Neural crest cell (in vitro differentiated cells): ENCODE measurements at regions not wholly inside any gene's neighbourhood (a gene's known extent, or its start where the extent isn't known, plus 50 kb on each side); places are given as distances from the start of the nearest gene placed in this dataset.
"Not testable (repeated sequence)": the region's sequence is repeated elsewhere in the genome, so short reads cannot be mapped to it uniquely, and the experiment has no call there.

ENCODE experiments used
- DNase-seq: peaks from one replicate; pipeline ENCODE4 v3.0.0; 2021; ENCODE audit warnings: low read depth, mixed read lengths, low spot score
- H3K27ac Mint-ChIP-seq: one replicate; pipeline ENCODE4 v1.8.0; 2021; ENCODE audit warnings: mild to moderate bottlenecking, mixed read lengths; ENCODE audit not compliant: unreplicated experiment
- H3K27me3 Mint-ChIP-seq: 2 replicates; pipeline ENCODE4 v1.8.0; 2021; ENCODE audit warnings: low read depth, mild to moderate bottlenecking, mixed read lengths
- H3K36me3 Mint-ChIP-seq: 2 replicates; pipeline ENCODE4 v1.8.0; 2021; ENCODE audit warnings: low read depth, mild to moderate bottlenecking, mixed read lengths
- H3K4me1 Mint-ChIP-seq: 2 replicates; pipeline ENCODE4 v1.8.0; 2021; ENCODE audit warnings: mixed read lengths
- H3K4me3 Mint-ChIP-seq: one replicate; pipeline ENCODE4 v1.8.0; 2021; ENCODE audit warnings: mild to moderate bottlenecking, mixed read lengths
- H3K9me3 Mint-ChIP-seq: 2 replicates; pipeline ENCODE4 v1.8.0; 2021; ENCODE audit warnings: mixed read lengths
- CTCF ChIP-seq: fragments of 200-600 bp; sonication (generic); conservative IDR thresholded peaks from 2 replicates; pipeline ENCODE4 v1.5.0; 2021; ENCODE audit warnings: antibody characterized with exemption, mild to moderate bottlenecking

- H3K9me3 Mint-ChIP-seq: peaks cover 7% of the 10 kb centered on the region
- H3K27ac Mint-ChIP-seq: no peak overlapping the region
- TF ChIP-seq CTCF: no peak
- no peaks in the 10 kb centered on the region for H3K27me3 Mint-ChIP-seq
- no peak for DNase-seq
- H3K36me3 Mint-ChIP-seq: no peaks in the 10 kb centered on the region
- no peak overlapping the region for H3K4me3 Mint-ChIP-seq
- no peaks in the 10 kb centered on the region for H3K4me1 Mint-ChIP-seq
Observed at GRCh38 chr5:106014262-106014661, 1656.5 kb downstream of the EFNA5 start.

- DNase-seq: no peak
- H3K27ac Mint-ChIP-seq: no peak overlapping the region
- H3K4me3 Mint-ChIP-seq: no peak overlapping the region
- H3K9me3 Mint-ChIP-seq: peaks cover 9% of the 10 kb centered on the region
- no peaks in the 10 kb centered on the region for H3K36me3 Mint-ChIP-seq
- no peak for TF ChIP-seq CTCF
- H3K4me1 Mint-ChIP-seq: no peaks in the 10 kb centered on the region
- H3K27me3 Mint-ChIP-seq: no peaks in the 10 kb centered on the region
Observed at GRCh38 chr5:106006242-106006641, 1664.5 kb downstream of the EFNA5 start.

- H3K9me3 Mint-ChIP-seq: peaks cover 14% of the 10 kb centered on the region
- not testable (repeated sequence) for H3K4me3 Mint-ChIP-seq, H3K27me3 Mint-ChIP-seq, H3K4me1 Mint-ChIP-seq, DNase-seq, H3K27ac Mint-ChIP-seq, H3K36me3 Mint-ChIP-seq
Observed at GRCh38 chr5:105998991-105999390, 1671.7 kb downstream of the EFNA5 start.

- no peaks in the 10 kb centered on the region for H3K4me1 Mint-ChIP-seq
- no peak for DNase-seq
- no peak overlapping the region for H3K4me3 Mint-ChIP-seq
- H3K27me3 Mint-ChIP-seq: no peaks in the 10 kb centered on the region
- TF ChIP-seq CTCF: no peak
- H3K27ac Mint-ChIP-seq: no peak overlapping the region
- no peaks in the 10 kb centered on the region for H3K36me3 Mint-ChIP-seq
- no peaks in the 10 kb centered on the region for H3K9me3 Mint-ChIP-seq
Observed at GRCh38 chr5:105993027-105993426, 1677.7 kb downstream of the EFNA5 start.

- no peak for DNase-seq
- no peaks in the 10 kb centered on the region for H3K4me1 Mint-ChIP-seq
- no peak for TF ChIP-seq CTCF
Observed at GRCh38 chr5:105982526-105982925, 1688.2 kb downstream of the EFNA5 start.

GRCh38 chr5:105978011-105978410, 1692.7 kb downstream of the EFNA5 start:
- no peaks in the 10 kb centered on the region for H3K36me3 Mint-ChIP-seq
- no peak overlapping the region for H3K4me3 Mint-ChIP-seq
- DNase-seq: no peak
- no peaks in the 10 kb centered on the region for H3K4me1 Mint-ChIP-seq
- no peaks in the 10 kb centered on the region for H3K9me3 Mint-ChIP-seq
- no peaks in the 10 kb centered on the region for H3K27me3 Mint-ChIP-seq
- no peak overlapping the region for H3K27ac Mint-ChIP-seq
- no peak for TF ChIP-seq CTCF

More at GRCh38 chr5:105982526-105982925, 1688.2 kb downstream of the EFNA5 start:
- Mint-ChIP-seq H3K36me3 (no peaks in the 10 kb centered on the region), H3K9me3 (peaks cover 2% of the 10 kb centered on the region), H3K27me3 (no peaks in the 10 kb centered on the region), H3K27ac (no peak overlapping the region), H3K4me3 (no peak overlapping the region)
